ENCODE measurements at regions not wholly inside any gene's neighbourhood (a gene's known extent, or its start where the extent isn't known, plus 50 kb on each side); places are given as distances from the start of the nearest gene placed in this dataset.

DNA sequence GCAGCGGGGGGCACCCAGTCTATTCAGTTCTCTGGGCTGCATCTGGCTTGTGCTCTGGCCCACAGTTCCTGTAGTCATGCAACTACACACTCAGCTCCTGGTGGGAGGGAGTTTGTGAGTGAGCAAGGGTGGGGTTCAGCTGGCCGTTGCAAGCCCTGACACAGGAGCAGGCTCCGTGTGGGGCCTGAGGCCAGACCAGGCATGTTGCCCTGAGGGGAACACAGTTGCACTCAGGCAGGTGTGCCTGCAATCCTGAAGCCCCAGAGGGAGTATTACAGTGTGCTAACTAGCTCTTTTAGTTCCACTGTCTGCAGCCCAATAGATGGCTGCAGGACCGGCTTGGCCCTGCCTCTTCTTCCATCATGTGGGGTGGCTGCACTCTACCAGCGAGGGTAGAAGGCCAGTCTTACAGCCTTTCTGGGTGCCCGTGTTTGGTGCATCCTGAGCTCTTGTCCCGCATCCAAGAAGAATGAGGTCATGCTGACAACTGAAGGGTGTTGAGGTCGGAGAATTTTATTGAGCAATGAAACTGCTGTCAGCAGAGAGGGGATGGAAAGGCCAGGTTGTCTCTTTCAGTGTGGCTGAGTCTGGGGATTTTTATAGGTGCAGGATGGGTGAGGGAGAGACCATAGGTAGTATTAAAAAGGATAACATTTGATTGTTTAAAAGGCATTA lies 49.9 kb upstream of the ELAC2 start:
- no peaks in the 10 kb centered on the region for H3K4me1 ChIP-seq (ENCODE audit: insufficient read depth, low read length, poor library complexity, severe bottlenecking)
- no peak overlapping the region for H3K4me3 ChIP-seq (ENCODE audit: low read depth, low read length, poor library complexity, severe bottlenecking)
- no peak overlapping the region for H3K27ac ChIP-seq (ENCODE audit: low read depth, low read length, poor library complexity, severe bottlenecking)
- no peaks in the 10 kb centered on the region for H3K36me3 ChIP-seq (ENCODE audit: insufficient read depth, low read length, poor library complexity, severe bottlenecking)
- DNase-seq (ENCODE audit: low spot score): no peak
- CTCF ChIA-PET: no interaction called here
- intact Hi-C loops (cut with micrococcal nuclease; ENCODE audit: unreplicated experiment): no loop called here
- peaks cover 6% of the 10 kb centered on the region for H3K9me3 ChIP-seq (ENCODE audit: low read depth, low read length, poor library complexity, severe bottlenecking)
- POLR2A ChIA-PET (ENCODE audit: low non-redundant PET): no interaction called here
- BruUV-seq (replicated peaks): no TSS peak
- H3K27me3 ChIP-seq (replicated peaks; ENCODE audit: insufficient read depth, low read depth, low read length, poor library complexity): peaks cover 3% of the 10 kb centered on the region
- TF ChIP-seq, protein P1, sequence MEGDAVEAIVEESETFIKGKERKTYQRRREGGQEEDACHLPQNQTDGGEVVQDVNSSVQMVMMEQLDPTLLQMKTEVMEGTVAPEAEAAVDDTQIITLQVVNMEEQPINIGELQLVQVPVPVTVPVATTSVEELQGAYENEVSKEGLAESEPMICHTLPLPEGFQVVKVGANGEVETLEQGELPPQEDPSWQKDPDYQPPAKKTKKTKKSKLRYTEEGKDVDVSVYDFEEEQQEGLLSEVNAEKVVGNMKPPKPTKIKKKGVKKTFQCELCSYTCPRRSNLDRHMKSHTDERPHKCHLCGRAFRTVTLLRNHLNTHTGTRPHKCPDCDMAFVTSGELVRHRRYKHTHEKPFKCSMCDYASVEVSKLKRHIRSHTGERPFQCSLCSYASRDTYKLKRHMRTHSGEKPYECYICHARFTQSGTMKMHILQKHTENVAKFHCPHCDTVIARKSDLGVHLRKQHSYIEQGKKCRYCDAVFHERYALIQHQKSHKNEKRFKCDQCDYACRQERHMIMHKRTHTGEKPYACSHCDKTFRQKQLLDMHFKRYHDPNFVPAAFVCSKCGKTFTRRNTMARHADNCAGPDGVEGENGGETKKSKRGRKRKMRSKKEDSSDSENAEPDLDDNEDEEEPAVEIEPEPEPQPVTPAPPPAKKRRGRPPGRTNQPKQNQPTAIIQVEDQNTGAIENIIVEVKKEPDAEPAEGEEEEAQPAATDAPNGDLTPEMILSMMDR (conservative IDR thresholded peaks at IDR 0.05; ENCODE audit: low read depth, low read length): no peak
- TF ChIP-seq EZH2 (IDR thresholded peaks at IDR 0.05; ENCODE audit: borderline replicate concordance, low read depth, low read length, poor library complexity, severe bottlenecking): no peak

All from A673 (cell line).